SK-N-MC (cell line): ENCODE measurements at regions not wholly inside any gene's neighbourhood (a gene's known extent, or its start where the extent isn't known, plus 50 kb on each side); places are given as distances from the start of the nearest gene placed in this dataset.
A peak's percentile ranks its signal among the peaks of the same experiment; 100 is the strongest.

Experiments
- DNase-seq: peaks from one replicate; pipeline ENCODE4 v3.0.0-alpha.2; 2011; ENCODE audit warnings: low read depth, low spot score
- H3K27ac ChIP-seq: fragments of 200-600 bp; sonication (generic); 2 replicates; pipeline ENCODE4 v1.5.1; 2016; ENCODE audit warnings: mixed run types
- H3K36me3 ChIP-seq: fragments of 200-600 bp; sonication (generic); 2 replicates; pipeline ENCODE4 v1.6.1; 2017; ENCODE audit warnings: antibody characterized with exemption, low read length, mixed read lengths; ENCODE audit not compliant: insufficient read depth
- H3K4me3 ChIP-seq: fragments of 200-600 bp; sonication (generic); 2 replicates; pipeline ENCODE4 v1.5.1; 2016
- H3K9ac ChIP-seq: fragments of 200-600 bp; sonication (generic); 2 replicates; pipeline ENCODE4 v1.8.0; 2017; ENCODE audit warnings: mixed run types, mixed read lengths; ENCODE audit not compliant: insufficient read length
- H3K9me3 ChIP-seq: fragments of 200-600 bp; sonication (generic); 2 replicates; pipeline ENCODE4 v1.6.1; 2017; ENCODE audit warnings: low read depth, mild to moderate bottlenecking, antibody characterized with exemption, low read length, moderate library complexity, mixed read lengths
- EZH2 ChIP-seq: fragments of 200-600 bp; sonication (generic); IDR thresholded peaks from one replicate; pipeline ENCODE4 v1.6.1; 2017; ENCODE audit warnings: antibody characterized with exemption
- FOXP2 ChIP-seq: optimal IDR thresholded peaks from 2 replicates; pipeline ENCODE3; 2011; ENCODE audit warnings: mild to moderate bottlenecking, moderate library complexity; ENCODE audit not compliant: insufficient read depth; ENCODE audit errors: extremely low read length, control extremely low read depth
- POLR2AphosphoS5 ChIP-seq: IDR thresholded peaks from 2 replicates; pipeline ENCODE4 v1.6.1; 2012; ENCODE audit warnings: mild to moderate bottlenecking, low read depth, low read length, borderline replicate concordance

DNA sequence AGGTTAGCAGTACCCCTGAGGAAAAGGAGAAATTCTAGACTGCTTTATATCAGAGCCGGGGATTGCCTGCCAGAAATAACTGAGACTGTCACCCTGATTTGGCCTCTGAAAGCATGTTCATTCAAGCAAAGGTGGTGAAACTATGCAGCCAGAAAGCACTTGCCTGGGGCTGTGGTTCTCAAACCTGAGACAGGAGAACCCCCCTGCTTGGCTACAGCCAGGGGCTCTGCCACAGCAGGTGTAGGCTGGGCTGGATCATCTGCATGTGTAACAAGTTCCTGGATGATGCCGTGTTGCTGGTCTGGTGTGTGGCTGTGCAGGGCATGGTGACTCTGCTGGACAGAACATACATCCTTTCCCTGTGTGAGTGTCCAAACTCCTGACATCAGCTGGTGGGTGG, 157.8 kb downstream of the NXNL2 start:
- no peak overlapping the region for H3K27ac ChIP-seq
- H3K9ac ChIP-seq, result no peak overlapping the region
- no peaks in the 10 kb centered on the region for H3K36me3 ChIP-seq
- no peak for DNase-seq
- no peak for TF ChIP-seq POLR2AphosphoS5
- TF ChIP-seq EZH2, result no peak
- no peak for TF ChIP-seq FOXP2
- peaks cover 4% of the 10 kb centered on the region; the same call in 1 of the 2 replicates for H3K9me3 ChIP-seq
- H3K4me3 ChIP-seq, result no peak overlapping the region

DNA sequence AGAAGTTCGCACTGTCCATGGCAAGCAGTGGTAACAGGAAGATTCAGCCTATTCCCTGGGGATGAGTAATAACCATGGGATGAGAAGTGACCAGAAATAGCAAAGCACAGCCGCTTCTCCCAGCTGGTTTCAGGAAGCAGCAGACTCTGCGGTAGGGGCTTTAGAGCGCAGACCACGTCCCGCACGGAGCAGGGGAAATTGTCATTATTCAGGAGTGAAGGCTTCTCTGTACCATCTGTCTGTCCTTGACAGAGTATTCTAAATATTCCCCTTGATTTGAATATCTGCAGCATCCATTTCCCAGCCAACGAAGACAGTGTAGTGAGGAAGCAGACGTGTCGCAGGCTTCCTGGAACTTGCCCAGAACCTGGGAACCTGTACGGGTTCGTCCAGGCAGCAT, 159.6 kb downstream of the NXNL2 start:
- Histone ChIP-seq H3K9ac (no peak overlapping the region), H3K9me3 (peaks cover 4% of the 10 kb centered on the region; the same call in 1 of the 2 replicates), H3K4me3 (no peak overlapping the region), H3K36me3 (no peaks in the 10 kb centered on the region), H3K27ac (no peak overlapping the region)
- TF ChIP-seq EZH2, result no peak
- no peak for TF ChIP-seq FOXP2
- no peak for TF ChIP-seq POLR2AphosphoS5
- DNase-seq, result no peak

DNA sequence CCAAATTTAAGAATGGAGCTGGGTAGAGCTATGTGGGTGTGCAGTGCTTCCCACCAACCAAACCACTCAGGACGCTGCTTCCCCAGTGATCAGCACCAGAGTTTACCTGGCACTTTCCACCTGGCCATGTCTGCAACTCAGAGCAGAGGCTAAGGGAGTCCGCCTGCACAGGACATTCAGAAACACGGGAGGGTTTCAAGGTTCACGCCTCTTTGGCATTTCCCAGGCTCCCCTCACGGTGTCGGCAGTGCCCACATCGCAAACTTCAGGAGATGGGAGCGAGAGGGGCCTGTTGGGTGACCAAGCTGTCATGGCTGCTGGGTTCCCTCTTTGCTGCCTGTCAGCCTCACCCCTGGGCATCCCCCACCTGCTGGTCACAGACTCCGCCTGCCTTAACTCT, 161.5 kb downstream of the NXNL2 start:
- H3K27ac ChIP-seq, result no peak overlapping the region
- no peaks in the 10 kb centered on the region for H3K36me3 ChIP-seq
- no peak overlapping the region for H3K9ac ChIP-seq
- no peak overlapping the region for H3K4me3 ChIP-seq
- peaks cover 8% of the 10 kb centered on the region; the same call in 1 of the 2 replicates for H3K9me3 ChIP-seq
- TF ChIP-seq EZH2 (no peak), FOXP2 (no peak), POLR2AphosphoS5 (no peak)
- DNase-seq, result no peak

DNA sequence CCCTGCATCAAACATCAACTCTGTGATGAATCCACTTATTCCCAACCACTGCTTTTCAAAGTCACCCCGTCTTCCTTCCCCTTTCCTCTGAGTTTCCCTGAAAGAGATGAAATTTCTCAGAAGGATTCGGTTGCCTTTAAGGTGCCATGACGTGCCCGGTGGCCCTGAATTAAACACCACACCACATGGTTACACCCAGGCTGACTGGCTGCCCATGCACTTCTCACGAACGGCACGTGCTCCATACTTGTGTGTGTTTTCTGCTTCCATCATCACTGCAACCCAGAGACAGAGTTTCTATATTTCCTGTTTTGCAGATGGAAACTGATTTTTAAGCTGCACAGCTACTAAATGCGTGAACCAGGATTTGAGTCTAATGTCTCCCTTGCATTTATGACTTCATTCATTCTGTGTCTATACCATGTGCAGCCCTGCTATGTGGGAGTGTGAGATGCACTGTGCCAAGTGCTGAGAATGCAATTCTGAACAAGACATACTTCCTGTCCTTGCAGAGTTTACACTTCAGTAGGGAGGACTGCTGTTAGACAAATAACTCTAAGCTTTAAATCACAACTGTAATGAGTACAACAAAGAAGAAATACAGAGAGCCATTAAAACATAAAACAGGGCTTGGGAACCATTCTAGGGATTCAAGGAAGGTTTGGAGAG, 162.9 kb downstream of the NXNL2 start:
- H3K9ac ChIP-seq, result no peak overlapping the region
- peak overlapping the region; percentile 13; the same call in 1 of the 2 replicates for H3K4me3 ChIP-seq
- peak; percentile 53 for DNase-seq
- H3K9me3 ChIP-seq, result peaks cover 8% of the 10 kb centered on the region; the same call in 1 of the 2 replicates
- H3K36me3 ChIP-seq, result no peaks in the 10 kb centered on the region
- H3K27ac ChIP-seq, result peak overlapping the region; percentile 84
- TF ChIP-seq FOXP2 (no peak), POLR2AphosphoS5 (peak; percentile 59; the same call in 1 of the 2 replicates), EZH2 (no peak)

DNA sequence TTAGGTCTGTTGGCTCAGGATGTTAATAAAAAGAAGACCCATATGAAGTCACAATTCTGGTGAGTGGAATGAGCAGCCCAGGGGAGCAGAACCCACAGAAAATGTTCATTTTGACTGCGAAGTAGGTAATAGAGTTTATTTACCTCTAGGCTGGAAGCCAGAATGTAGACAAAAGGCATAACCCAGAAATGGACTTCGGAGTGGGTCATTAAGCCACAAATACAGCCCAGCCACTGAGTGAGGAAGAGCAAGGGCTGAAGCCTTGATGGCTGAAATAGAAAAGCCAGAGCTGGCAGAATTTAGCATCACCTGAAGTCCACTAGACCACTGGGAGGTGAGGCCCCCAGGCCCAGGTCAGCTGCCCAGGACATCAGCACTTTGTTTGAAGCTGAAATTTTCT, 168.0 kb downstream of the NXNL2 start:
- H3K36me3 ChIP-seq, result no peaks in the 10 kb centered on the region
- no peak for TF ChIP-seq POLR2AphosphoS5
- TF ChIP-seq FOXP2, result no peak
- TF ChIP-seq EZH2, result no peak
- H3K27ac ChIP-seq, result no peak overlapping the region
- no peak for DNase-seq
- H3K9ac ChIP-seq, result no peak overlapping the region
- peaks cover 4% of the 10 kb centered on the region; the same call in 1 of the 2 replicates for H3K9me3 ChIP-seq
- H3K4me3 ChIP-seq, result no peak overlapping the region

DNA sequence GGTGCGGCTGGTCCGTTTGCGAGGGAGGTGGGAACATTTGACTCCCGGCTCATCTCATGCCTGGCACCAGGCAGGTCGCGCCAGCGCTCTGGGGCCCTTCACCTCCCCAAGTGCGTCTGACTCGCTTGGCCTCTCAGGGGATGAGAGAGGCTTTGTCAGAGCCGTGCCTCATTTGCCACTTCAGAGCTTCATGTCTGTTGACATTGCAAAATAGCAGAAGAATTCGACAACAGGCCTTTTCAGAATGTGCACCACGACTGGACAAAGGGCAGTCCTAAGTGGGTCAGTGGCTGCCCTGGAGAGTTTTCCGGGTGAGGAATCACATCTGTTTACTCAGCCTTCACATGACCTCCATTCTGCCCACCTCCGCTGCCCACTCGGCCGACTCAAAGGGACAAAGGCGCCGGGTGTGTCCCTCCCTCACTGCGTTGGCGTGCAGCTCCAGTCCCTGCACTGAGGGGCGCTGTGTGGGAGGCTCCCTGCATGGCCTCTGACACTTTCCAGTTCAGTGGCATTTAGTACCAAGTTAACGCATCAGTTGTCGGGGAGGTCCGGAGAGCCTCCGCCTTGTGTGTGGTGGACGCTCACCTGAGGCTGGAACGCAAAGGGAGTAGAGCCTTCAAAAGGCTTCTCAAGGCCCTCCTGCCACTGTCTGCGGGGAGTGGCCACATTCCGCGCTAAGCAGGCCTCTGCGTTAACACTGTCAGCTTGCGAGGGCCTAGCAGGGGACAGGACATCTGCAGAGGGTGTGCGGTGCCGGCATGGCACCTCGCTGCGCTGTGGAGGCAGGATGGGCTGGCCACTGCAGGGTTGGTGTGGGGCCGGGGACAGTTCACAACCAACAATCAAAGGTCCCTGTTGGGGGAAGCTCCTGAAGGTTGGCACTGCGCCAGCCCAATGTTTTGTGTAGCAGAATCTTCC, 171.5 kb downstream of the NXNL2 start:
- Histone ChIP-seq H3K9me3 (no peaks in the 10 kb centered on the region), H3K4me3 (no peak overlapping the region), H3K36me3 (no peaks in the 10 kb centered on the region), H3K27ac (no peak overlapping the region), H3K9ac (no peak overlapping the region)
- TF ChIP-seq FOXP2 (no peak), POLR2AphosphoS5 (no peak), EZH2 (no peak)
- DNase-seq, result no peak

DNA sequence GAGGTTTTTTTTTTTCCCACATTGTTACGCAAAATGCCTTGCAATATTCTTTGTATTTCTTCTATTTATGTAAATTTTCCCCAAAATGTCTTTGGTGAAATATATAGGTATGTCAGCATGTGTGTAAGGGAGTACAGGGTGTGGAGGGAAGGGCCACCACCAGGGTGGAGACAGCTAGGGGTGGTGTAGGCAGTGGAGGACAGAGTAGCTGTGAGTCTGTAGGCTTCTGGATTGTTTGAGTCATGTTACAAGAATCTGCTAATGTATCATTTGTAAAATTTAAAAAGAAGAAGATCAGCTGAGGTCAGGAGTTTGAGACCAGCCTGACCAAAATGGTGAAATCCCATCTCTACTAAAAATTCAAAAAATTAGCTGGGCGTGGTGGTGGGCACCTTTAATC, 175.5 kb downstream of the NXNL2 start:
- H3K4me3 ChIP-seq, result no peak overlapping the region
- no peak for DNase-seq
- H3K36me3 ChIP-seq, result no peaks in the 10 kb centered on the region
- TF ChIP-seq POLR2AphosphoS5 (no peak), FOXP2 (no peak)
- no peak overlapping the region for H3K27ac ChIP-seq
- H3K9me3 ChIP-seq, result no peaks in the 10 kb centered on the region
- H3K9ac ChIP-seq, result no peak overlapping the region

DNA sequence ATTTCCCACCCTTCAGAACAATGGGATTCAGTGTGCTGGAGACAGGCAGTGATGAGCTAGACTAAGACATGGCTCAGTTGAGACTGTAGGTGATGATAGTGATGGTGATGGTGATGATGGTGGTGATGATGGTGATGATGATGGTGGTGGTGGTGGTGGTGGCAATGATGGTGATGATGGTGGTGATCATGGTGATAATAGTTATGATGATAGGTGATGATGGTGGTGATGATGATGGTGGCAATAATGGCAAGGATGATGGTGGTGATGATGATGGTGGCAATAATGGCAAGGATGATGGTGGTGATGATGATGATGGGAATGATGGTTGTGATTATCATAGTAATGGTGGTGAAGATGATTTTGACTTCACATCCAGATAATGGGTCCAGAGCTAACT, 176.7 kb downstream of the NXNL2 start:
- Histone ChIP-seq H3K4me3 (no peak overlapping the region), H3K36me3 (no peaks in the 10 kb centered on the region), H3K27ac (no peak overlapping the region), H3K9ac (no peak overlapping the region), H3K9me3 (no peaks in the 10 kb centered on the region)
- DNase-seq, result no peak
- TF ChIP-seq EZH2 (no peak), POLR2AphosphoS5 (no peak), FOXP2 (no peak)

DNA sequence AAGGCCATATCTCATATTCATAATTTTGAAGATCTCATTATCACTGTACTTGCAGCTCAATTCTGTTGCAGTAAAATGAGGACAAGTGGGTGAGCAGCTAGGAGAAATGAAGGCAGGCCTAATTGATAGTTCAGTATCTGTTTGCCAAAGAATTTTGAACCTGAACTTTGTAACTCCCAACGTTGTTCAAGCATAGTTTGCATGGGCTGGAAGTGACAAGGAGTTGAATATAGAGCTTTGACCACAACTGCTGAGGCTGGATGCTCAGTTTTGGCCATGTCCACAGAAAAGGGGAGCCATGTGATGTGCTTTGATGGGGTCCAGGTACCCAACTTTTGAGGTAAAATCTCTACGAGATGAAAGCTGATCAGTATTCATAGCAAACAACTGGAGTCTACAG, 177.5 kb downstream of the NXNL2 start:
- Histone ChIP-seq H3K9ac (no peak overlapping the region), H3K36me3 (no peaks in the 10 kb centered on the region), H3K4me3 (no peak overlapping the region), H3K9me3 (no peaks in the 10 kb centered on the region), H3K27ac (no peak overlapping the region)
- no peak for DNase-seq
- no peak for TF ChIP-seq FOXP2
- TF ChIP-seq POLR2AphosphoS5, result no peak
